T-helper 1 cell treated with Interleukin-12 subunit alpha and Interleukin-12 subunit beta and Interleukin-4 antibody, amounts not matched to agents 30 μg/mL and 1 μg/mL, for 36 hours (primary cell): ENCODE measurements at regions not wholly inside any gene's neighbourhood (a gene's known extent, or its start where the extent isn't known, plus 50 kb on each side); places are given as distances from the start of the nearest gene placed in this dataset.
"Not testable (repeated sequence)": the region's sequence is repeated elsewhere in the genome, so short reads cannot be mapped to it uniquely, and the experiment has no call there.

ENCODE experiments used
- H3K27ac Mint-ChIP-seq: one replicate; pipeline ENCODE4 v1.8.0; 2021; ENCODE audit warnings: mild to moderate bottlenecking, mixed read lengths
- H3K27me3 Mint-ChIP-seq: one replicate; pipeline ENCODE4 v1.8.0; 2021; ENCODE audit warnings: low read depth, mixed read lengths
- H3K36me3 Mint-ChIP-seq: one replicate; pipeline ENCODE4 v1.8.0; 2021; ENCODE audit warnings: low read depth, mixed read lengths
- H3K4me1 Mint-ChIP-seq: one replicate; pipeline ENCODE4 v1.8.0; 2021; ENCODE audit warnings: low read depth, mixed read lengths
- H3K4me3 Mint-ChIP-seq: one replicate; pipeline ENCODE4 v1.8.0; 2021; ENCODE audit warnings: mild to moderate bottlenecking, moderate library complexity, mixed read lengths
- H3K9me3 Mint-ChIP-seq: one replicate; pipeline ENCODE4 v1.8.0; 2021; ENCODE audit warnings: mixed read lengths

DNA sequence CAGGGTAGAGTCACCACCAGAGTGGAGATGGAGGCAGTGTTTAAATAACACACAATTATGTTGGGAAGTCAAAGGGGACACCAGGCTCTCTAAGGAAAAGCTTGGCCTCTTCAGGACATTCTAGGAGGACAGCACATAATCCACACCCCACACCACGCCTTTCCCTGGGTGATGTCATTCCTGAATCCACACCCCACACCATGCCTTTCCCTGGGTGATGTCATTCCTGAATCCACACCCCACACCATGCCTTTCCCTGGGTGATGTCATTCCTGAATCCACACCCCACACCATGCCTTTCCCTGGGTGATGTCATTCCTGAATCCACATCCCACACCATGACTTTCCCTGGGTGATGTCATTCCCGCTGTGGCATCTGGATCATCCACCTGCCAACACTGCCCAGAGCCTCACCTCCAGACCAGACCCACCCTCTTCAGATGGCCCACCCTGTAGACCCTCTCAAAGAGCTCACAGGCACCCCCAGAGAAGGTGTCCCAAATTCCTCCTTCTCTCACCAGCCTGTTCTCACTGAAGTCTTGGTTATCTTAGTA lies 541.5 kb upstream of the B3GAT1 start:
- not testable (repeated sequence) for H3K27me3 Mint-ChIP-seq, H3K9me3 Mint-ChIP-seq, H3K4me3 Mint-ChIP-seq, H3K36me3 Mint-ChIP-seq, H3K27ac Mint-ChIP-seq, H3K4me1 Mint-ChIP-seq

DNA sequence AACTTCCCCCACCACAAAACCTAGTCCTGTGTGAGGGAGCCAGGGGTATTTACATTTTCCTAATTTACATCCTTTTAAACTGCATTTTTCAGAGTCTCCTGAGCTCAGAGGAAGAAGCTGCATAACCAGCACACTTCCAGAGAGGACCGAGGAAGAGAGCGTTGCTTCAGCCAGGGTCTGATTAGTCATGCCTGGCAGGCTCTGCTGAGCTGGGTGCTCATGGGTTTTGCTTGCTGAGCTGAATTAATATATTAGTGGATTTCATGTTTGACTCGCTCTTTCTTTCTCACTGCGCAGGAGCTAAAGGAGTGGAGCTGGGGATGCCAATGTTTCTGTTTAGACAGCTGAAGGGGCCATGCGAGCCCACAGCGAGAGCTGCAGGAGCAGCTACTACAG lies 539.3 kb upstream of the B3GAT1 start:
- H3K27me3 Mint-ChIP-seq, result no peaks in the 10 kb centered on the region

DNA sequence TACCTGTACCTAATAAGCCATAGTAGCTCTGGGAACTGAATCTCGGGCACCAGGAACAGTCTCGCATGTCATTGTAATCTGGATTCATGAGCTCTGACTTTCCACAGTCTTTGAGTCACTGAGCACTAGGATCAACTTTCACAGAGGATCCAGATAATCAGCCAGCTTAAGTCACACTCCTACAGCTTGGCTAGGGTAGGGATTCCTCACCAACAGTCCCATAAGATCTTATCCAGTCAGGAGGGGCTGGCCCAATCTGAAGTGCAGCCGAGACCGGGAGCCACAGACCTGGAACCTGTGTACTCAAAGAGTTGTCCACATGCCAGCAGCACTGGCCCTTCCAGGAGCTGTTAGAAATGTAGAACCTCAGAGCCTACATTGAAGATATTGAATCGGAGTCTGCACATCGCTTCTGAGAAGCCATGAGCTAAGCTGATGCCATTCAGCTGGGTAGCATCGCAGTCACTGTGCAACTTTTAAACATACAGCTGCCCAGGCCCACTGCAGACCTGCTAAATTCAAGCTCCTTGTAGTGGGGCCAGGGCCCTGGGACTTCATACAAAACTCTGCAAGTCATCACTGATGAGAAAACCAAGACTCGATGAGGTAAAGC lies 538.8 kb upstream of the B3GAT1 start:
- Mint-ChIP-seq H3K27ac (no peak overlapping the region), H3K36me3 (no peaks in the 10 kb centered on the region), H3K4me1 (no peaks in the 10 kb centered on the region)

More for the DNA sequence above, 539.3 kb upstream of the B3GAT1 start:
- Mint-ChIP-seq H3K9me3 (no peaks in the 10 kb centered on the region), H3K36me3 (no peaks in the 10 kb centered on the region), H3K4me3 (no peak overlapping the region), H3K4me1 (no peaks in the 10 kb centered on the region), H3K27ac (no peak overlapping the region)

DNA sequence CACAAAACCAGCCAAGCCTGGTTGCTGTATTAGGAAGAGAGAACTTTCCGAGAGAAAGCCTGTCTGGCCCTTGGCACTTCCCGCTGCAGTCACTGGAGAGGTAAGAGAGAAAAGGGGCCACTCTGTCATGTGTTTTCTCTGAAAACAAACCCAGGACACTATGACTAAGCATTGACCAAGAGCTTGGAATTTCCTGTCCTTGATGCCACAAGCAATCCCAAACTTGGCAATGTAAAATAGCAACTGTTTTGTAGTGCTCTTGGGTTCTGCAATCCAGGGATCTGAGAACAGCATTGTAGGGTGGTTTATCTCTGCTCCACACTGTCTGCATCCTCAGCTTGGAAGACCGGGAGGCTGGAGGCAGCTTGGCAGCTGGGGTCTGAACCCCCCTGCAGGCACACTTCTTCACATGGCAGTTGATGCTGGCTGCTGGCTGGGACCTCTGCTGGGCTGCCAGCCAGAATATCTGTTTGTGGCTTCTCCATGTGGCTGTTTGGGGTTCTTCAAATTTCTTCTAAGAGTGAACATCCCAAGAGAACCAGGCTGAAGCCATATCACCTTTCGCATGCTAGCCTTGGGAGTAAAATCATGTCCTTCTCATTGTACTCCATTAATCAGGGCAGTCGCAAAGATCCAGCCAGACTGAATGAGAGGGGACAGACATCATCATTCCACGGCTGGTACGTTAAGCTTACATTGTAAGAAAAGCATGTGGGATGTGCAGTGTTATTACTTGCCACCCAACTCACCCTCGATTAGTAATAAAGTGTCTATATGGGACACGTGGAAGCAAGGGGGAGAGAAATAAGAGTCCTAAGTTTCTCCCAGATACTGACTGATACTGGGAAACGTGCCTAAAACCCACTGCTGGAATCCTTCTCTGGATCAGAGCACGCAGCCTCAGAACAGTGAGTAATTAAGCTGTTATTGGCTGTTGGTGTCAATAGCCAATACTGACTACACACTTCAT lies 537.4 kb upstream of the B3GAT1 start:
- Mint-ChIP-seq H3K4me3 (no peak overlapping the region), H3K36me3 (no peaks in the 10 kb centered on the region), H3K9me3 (no peaks in the 10 kb centered on the region), H3K27ac (no peak overlapping the region), H3K27me3 (no peaks in the 10 kb centered on the region), H3K4me1 (no peaks in the 10 kb centered on the region)

More for the DNA sequence above, 538.8 kb upstream of the B3GAT1 start:
- no peaks in the 10 kb centered on the region for H3K9me3 Mint-ChIP-seq
- H3K27me3 Mint-ChIP-seq, result no peaks in the 10 kb centered on the region
- H3K4me3 Mint-ChIP-seq, result no peak overlapping the region

DNA sequence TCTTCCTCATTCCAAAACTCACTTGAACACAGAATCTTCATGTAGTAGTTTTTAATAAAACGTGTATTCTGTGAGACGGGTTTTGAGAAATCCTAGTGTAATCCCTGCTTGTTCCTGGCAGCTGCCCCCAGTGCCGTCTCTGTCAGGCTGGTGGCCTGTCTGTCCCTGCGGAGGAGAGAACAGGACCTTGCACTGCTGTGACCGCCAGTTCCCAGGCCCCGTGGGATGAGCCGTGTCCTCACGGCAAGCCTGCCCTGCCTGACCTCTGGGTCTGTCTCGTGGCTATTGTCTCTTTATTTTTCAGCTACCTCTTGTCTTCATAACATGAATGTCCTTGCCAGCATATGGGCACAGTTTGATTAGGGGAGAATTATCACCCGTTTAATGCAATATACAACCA lies 535.5 kb upstream of the B3GAT1 start:
- no peaks in the 10 kb centered on the region for H3K27me3 Mint-ChIP-seq
- H3K36me3 Mint-ChIP-seq, result no peaks in the 10 kb centered on the region
- H3K27ac Mint-ChIP-seq, result no peak overlapping the region
- H3K4me3 Mint-ChIP-seq, result no peak overlapping the region
- H3K4me1 Mint-ChIP-seq, result no peaks in the 10 kb centered on the region
- no peaks in the 10 kb centered on the region for H3K9me3 Mint-ChIP-seq

DNA sequence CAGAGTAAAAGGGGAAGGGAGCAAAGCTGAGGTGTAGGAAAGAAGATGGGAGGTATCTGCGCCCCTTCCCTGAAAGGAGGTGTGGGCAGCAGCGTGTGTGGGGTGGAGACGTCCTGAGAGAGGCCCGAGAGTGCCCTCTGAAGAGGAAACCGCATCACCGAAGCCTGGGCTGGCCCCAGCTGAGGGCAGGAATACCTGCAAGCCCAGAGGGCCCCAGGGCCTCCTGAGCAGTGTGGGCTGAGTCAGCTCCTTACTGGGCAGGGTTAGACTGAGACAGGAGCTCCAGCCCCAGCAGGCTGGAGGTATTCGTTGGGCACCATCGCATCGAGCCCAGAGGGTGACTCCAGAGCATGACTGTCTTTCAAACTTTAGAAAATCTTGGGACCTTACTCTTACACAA lies 534.0 kb upstream of the B3GAT1 start:
- H3K9me3 Mint-ChIP-seq, result no peaks in the 10 kb centered on the region
- H3K27ac Mint-ChIP-seq, result no peak overlapping the region
- no peaks in the 10 kb centered on the region for H3K27me3 Mint-ChIP-seq
- H3K4me3 Mint-ChIP-seq, result no peak overlapping the region
- no peaks in the 10 kb centered on the region for H3K4me1 Mint-ChIP-seq
- H3K36me3 Mint-ChIP-seq, result no peaks in the 10 kb centered on the region

DNA sequence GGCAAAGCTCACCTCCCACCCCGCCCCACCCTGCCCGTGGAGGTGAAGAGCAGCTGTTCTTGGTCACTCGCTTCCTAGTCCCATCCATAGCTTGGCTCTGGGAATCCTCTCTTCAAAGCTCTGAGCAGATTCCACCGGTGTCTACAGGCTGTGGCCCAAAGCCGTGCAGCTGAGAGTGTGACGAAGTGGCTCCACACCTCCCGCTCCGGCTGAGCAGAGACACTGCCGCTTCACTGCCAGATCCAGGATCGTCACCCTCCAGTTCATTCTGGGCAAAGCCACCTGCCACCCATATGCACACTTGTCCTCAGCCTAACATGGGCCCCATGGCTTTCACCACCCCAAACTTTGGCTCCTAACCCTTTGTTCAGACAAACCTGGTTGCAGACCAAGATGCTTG lies 532.9 kb upstream of the B3GAT1 start:
- H3K9me3 Mint-ChIP-seq, result no peaks in the 10 kb centered on the region
- no peaks in the 10 kb centered on the region for H3K4me1 Mint-ChIP-seq
- H3K27ac Mint-ChIP-seq, result no peak overlapping the region
- no peaks in the 10 kb centered on the region for H3K27me3 Mint-ChIP-seq
- no peak overlapping the region for H3K4me3 Mint-ChIP-seq
- no peaks in the 10 kb centered on the region for H3K36me3 Mint-ChIP-seq

DNA sequence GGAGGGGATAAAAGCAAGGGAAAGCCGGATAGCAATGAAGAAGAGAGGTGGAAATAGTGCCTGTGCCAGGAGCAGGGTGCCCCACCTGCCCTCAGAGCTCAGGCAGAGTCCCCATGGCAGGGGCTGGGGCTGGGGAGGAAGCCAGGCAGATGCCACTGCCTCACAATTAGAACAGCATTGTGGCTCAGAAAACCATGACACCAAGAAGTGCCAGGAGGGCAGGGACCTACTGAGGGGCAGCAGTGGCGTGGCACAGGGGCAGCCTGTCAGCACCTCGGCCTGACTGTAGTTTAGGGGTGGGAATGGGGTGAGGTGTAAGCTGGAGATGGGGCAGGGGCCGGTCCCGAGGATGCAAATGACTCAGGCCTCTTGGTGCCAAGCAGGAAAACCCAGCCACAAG lies 532.1 kb upstream of the B3GAT1 start:
- no peak overlapping the region for H3K27ac Mint-ChIP-seq

DNA sequence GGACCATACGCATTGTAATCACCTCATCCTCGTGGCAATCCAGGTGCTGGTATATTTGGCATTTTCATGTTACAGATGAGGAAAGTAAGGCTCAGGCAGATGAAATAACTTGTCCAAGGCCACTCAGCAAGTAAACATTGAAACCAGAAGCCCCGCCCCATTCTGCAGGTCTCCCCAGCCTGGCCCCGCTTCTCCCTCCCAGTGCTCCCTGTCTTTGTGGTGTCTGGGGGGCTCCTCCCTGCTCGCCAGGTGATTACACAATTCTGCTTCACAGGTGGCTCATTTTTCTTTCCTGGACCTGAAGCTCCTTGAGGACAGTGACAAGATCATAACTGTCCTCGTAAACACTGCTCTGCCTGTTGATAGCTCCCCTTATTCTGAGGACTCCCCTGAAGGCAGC lies 531.5 kb upstream of the B3GAT1 start:
- no peaks in the 10 kb centered on the region for H3K36me3 Mint-ChIP-seq
- H3K4me1 Mint-ChIP-seq, result no peaks in the 10 kb centered on the region
- no peak overlapping the region for H3K27ac Mint-ChIP-seq
- no peaks in the 10 kb centered on the region for H3K9me3 Mint-ChIP-seq
- no peaks in the 10 kb centered on the region for H3K27me3 Mint-ChIP-seq
- no peak overlapping the region for H3K4me3 Mint-ChIP-seq

More for the DNA sequence above, 532.1 kb upstream of the B3GAT1 start:
- Mint-ChIP-seq H3K4me1 (no peaks in the 10 kb centered on the region), H3K9me3 (no peaks in the 10 kb centered on the region), H3K36me3 (no peaks in the 10 kb centered on the region), H3K4me3 (no peak overlapping the region), H3K27me3 (no peaks in the 10 kb centered on the region)

DNA sequence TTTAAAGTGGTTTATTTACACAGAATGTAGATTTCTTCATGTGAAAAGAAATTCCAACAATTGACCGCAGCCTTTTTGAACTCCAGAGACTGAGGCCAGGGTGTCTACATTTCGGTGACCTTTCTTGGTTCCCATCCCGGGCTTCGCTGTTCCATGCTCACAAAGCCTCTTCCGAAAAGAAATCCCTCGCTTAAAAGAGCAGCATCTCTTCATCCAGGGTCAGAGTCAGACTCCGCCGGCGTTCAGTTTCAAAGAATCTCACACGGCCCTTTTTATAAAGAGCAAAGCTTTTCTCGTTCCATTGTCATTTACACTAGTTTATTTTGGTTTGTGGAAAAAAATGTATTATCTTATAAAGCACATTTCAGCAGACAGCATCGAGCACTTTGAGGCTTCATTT lies 530.6 kb upstream of the B3GAT1 start:
- no peaks in the 10 kb centered on the region for H3K4me1 Mint-ChIP-seq
- H3K4me3 Mint-ChIP-seq, result no peak overlapping the region
- no peaks in the 10 kb centered on the region for H3K36me3 Mint-ChIP-seq
- H3K9me3 Mint-ChIP-seq, result no peaks in the 10 kb centered on the region
- no peaks in the 10 kb centered on the region for H3K27me3 Mint-ChIP-seq
- no peak overlapping the region for H3K27ac Mint-ChIP-seq

DNA sequence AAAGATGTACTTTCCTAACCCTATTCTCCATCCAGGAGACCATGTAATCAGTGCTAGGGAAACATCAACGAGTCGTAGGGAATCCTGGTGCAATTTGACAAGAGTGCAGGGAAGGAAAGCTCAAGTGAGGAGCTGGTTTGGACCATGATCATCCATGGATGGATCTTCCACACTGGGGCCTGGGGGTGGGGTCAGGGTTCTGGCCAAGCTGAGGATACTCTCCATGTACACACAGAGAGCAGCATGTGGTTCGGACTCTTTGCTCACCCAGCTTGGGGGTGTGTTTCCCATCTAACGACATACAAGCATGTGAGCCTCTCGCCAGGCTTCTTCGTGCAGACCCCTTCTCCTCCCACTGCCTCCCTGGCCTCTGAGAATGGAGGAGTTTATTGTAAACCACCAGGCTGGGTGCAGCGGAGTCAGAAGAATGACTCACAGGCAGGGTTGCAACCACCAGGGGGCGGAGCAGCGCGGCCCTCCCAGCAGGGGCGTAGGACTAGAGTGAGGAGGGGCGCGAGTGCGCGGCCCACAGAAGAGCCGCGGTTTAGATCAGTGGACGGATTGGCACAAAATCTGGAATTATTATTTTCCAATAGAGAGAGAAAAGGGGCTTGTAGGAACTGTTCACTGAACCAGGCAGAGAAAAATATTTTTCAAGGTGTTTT lies 530.0 kb upstream of the B3GAT1 start:
- not testable (repeated sequence) for H3K4me3 Mint-ChIP-seq, H3K4me1 Mint-ChIP-seq, H3K27me3 Mint-ChIP-seq, H3K36me3 Mint-ChIP-seq, H3K9me3 Mint-ChIP-seq, H3K27ac Mint-ChIP-seq

DNA sequence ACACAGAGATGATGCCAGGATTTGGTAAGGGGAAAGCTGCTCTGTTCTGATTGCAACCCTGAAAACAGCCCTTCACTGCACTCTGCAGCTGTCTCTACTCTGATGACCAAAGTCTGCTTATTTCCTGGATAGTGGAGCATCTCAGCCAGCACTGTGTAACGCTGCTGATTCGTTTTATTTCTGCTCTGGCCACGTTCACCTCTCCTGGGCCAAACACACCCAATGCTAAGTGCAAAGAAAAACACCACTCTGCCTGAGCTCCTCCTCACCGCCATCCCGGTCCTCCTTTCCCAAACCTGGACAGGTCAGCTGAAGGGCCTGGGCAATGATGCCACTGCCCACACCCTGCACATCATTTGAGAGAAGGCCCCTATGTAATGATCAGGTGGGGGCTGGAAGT lies 529.3 kb upstream of the B3GAT1 start:
- H3K27ac Mint-ChIP-seq, result no peak overlapping the region
- H3K9me3 Mint-ChIP-seq, result no peaks in the 10 kb centered on the region
- no peaks in the 10 kb centered on the region for H3K4me1 Mint-ChIP-seq
- no peaks in the 10 kb centered on the region for H3K27me3 Mint-ChIP-seq
- no peak overlapping the region for H3K4me3 Mint-ChIP-seq
- no peaks in the 10 kb centered on the region for H3K36me3 Mint-ChIP-seq

DNA sequence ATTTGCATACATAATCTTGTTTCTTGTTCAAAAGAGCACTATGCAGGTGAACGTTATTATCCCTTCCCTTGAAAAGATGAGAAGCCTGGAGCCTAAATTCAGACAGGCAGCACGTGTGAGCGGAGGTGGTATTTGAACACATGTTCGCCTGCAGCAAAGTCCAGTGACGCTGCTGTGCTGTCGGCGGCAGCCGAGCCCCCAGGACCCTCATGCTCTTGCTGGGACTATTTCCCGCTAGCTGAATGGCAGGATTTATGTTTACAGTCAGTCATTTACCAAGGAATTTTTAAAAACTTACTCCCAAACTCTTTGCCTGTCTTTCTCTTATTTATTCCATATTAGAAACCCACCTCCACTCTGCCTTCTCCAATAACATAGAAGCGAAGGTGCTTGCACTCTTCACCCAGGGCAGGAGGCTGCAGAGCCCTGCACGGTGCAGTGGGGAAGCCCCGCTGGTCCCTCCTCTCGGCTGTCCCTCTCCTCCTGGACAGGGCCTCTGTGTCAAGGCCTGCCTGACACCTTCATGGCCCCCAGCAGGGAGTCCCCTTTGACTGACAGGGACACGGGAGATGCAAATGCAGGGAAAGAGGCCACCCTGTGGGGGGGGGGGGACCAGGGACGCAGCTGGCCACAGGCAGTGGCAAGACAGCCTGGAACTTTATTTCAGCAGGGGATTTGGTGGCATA lies 528.5 kb upstream of the B3GAT1 start:
- Mint-ChIP-seq H3K36me3 (no peaks in the 10 kb centered on the region), H3K27me3 (no peaks in the 10 kb centered on the region), H3K27ac (no peak overlapping the region), H3K4me3 (no peak overlapping the region), H3K9me3 (no peaks in the 10 kb centered on the region), H3K4me1 (no peaks in the 10 kb centered on the region)

DNA sequence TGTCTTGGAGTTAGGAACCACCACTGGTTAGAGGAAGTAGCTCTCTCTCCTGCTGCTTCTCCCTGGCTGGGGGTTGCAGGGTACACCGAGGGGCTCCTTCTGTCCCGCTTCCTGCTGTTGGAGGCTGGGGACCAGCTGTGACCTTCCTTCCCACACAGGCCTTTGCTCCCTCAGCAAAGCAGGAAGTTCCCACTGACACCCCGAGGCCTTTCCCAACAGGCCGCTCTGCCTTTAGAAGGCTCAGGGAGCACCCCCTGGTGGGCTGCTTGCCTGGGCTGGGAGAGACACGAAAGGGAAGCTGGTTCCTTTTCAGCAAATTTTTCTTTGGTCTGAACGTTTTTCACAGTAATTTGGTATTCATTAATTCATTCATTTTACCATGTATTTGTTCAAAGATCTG lies 527.9 kb upstream of the B3GAT1 start:
- Mint-ChIP-seq H3K4me1 (no peaks in the 10 kb centered on the region), H3K36me3 (no peaks in the 10 kb centered on the region), H3K9me3 (no peaks in the 10 kb centered on the region), H3K27me3 (no peaks in the 10 kb centered on the region), H3K27ac (no peak overlapping the region), H3K4me3 (no peak overlapping the region)
